Pulmonary artery endothelial cell (primary cell): ENCODE measurements at regions not wholly inside any gene's neighbourhood (a gene's known extent, or its start where the extent isn't known, plus 50 kb on each side); places are given as distances from the start of the nearest gene placed in this dataset.
"Not testable (repeated sequence)": the region's sequence is repeated elsewhere in the genome, so short reads cannot be mapped to it uniquely, and the experiment has no call there.

ENCODE experiments used
- DNase-seq: peaks from one replicate; pipeline ENCODE4 v3.0.0-alpha.2; 2011; ENCODE audit warnings: low read depth, low spot score

GRCh38 chr20:47944682-47945081 is 159.4 kb upstream of the SULF2 start:
- DNase-seq, result no peak

DNA sequence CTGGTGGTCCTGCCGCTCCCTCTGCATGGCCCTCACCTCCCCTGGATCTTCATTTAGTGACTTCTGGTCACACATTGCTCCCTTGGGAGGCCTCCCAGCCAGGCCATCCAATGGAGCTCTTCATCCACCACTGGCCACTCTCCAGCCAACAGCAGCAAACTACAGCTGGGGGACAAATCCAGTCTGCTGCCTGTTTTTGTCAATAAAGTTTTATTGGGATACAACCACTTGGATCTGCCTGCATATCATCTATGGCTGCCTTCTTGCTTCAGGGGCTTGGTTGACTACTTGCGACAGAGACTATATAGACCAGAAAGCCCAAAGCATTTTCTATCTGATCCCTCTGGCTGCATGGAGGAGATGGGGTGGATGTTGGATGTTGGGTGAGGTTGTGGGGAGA is 156.6 kb upstream of the SULF2 start:
- no peak for DNase-seq

DNA sequence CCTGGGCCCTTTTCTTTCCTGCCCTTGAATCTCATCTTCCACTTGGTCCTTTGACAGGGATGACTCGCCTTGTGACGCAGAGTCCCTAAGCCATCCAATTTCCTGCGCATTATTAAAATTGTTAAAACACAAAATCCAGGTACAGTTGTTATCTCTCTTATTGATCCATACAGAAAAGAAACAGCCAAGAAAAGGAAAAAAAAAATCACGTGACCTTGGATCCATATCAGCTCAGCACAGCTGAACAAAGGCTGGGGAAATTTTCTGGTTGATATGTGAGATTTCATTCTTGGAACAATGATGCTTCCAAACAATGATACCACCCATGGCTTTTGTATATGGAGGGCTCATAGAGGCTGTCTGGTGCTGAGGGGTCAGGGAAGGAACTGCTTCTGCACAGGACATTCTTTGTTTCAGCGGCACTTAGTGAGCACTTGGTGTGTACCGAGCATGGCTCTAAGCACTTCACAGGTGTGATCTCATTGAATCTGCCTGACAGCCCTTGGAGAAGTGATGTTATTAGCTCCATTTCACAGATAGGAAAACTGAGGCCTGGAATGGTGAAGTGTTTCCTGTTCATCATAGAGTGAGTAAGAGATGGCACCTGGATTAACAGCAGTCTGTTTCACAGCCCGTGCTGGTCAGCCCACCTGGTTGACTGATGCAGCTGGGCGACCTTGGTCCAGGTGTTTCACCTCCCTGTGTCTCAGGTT is 155.0 kb upstream of the SULF2 start:
- no peak for DNase-seq

GRCh38 chr20:47936612-47937011 is 151.3 kb upstream of the SULF2 start:
- DNase-seq, result no peak

DNA sequence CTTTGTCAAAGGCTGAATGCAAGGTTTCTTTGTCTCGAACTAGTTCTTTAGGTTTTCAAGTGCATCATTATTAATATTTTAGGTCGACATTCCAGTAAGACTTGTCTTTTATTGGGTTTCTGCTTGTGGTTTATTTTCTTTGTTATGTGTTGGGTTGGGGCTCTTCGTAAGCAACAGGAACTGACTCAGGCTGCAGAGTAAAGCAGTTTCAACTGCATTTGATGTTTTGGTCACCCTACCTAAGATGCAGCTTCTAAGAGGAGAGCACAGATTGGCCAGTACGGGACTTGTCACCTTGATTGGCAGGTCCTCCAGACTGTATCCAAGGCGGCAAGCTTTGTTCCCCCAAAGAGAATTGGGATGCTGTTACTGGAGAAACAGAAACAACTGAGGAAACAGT is 149.5 kb upstream of the SULF2 start:
- DNase-seq, result no peak

DNA sequence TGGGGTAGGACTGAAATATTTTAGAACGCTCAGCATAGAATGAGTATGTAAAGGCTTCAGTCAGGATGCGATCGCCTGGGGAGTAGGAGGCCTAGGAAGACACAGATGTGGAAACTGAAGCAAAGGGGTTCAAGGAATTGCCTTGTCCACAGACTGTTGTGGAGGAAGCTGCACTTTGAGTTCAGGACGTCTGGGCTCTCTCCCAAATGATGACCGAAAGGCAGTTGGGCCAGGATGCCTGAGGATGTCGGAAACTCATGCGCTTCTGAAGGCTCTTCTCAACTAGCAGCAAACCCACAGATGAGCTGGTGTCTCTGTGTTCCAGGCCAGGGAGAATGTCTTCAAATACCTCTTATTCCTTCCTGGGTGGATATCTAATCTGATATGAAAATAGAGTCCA is 146.2 kb upstream of the SULF2 start:
- DNase-seq, result no peak

DNA sequence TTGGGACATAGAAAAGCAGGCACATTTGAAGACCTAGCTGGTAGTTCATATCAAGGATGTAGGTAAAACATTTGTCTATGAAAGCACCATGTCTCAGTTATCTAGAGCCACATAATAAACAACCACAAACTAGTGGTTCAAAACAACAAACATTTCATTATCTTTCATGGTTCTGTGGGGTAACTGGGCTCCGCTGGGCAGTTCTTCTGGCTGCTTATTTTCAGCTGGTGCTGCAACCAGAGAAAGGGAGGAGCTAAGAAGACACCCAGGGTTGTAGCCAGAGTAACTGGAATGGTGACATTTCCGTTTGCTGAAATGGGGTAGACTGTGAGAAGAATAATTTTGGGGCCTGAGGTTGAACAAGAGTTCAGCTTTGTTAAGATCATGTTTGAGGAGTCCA is 145.7 kb upstream of the SULF2 start:
- no peak for DNase-seq

- DNase-seq, result no peak
Observed at GRCh38 chr20:47929368-47930115, 144.3 kb upstream of the SULF2 start.

DNA sequence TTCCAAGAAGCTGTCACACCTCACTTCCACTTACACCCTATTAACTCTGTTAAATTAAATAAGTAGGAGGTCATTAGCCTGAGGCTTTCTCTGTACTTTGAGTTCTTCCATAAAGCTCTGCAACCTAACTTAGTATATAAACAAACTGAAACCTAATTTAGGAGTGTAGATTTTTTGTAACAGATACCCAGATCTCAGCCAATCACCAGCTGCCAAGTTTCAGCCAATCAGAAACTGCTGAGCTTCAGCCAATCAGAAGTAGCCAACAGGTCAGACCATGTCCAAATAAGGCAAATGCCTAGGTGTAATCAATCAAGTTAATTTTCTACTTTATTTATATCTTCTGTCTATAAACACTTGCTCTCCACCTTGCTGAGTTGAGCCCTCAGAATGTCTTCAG is 142.7 kb upstream of the SULF2 start:
- DNase-seq, result no peak

- no peak for DNase-seq
Observed at GRCh38 chr20:47927385-47927851, 142.1 kb upstream of the SULF2 start.

- DNase-seq, result no peak
Observed at GRCh38 chr20:47926731-47927130, 141.4 kb upstream of the SULF2 start.

GRCh38 chr20:47925593-47925992 is 140.3 kb upstream of the SULF2 start:
- DNase-seq, result no peak

DNA sequence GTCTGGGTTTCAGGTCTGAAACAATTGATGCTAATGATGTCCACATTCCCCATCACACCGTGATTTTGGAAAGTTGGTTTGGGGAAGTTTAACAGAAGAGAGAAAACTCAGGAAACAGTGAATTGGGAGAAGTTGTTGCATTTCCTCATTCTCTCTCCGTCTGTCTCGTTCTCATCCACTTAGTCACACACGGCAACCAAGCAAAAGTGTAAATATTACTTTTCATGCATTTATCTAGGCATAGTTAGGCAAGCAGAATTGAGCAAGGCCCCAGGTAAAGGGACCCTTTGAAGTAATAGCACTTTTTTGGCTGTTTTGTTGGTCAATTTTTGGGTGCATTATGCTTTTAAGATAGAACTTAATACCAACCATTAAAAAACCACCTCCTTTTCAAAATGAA is 137.0 kb upstream of the SULF2 start:
- DNase-seq, result no peak

- not testable (repeated sequence) for DNase-seq
Observed at GRCh38 chr20:47921829-47922228, 136.5 kb upstream of the SULF2 start.

DNA sequence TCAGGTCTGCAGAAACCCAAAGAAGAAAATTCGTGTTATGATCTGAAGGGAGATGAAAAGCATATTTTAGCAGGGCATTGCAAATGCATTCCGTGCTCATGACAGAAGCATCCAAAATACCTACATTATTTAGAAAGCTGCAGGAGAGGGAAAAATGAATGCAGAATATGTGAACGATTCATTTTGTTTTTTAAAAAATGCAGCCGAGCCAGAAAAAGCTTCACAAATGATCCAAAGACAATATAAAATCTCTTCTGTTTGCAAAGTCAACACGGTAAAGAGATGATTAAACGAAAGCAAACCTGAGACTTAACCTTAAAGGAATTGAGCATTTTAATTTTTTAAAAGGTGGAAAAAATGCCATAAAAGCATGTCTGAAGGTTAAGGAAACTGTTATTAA is 136.1 kb upstream of the SULF2 start:
- no peak for DNase-seq

GRCh38 chr20:47917549-47918070 is 132.3 kb upstream of the SULF2 start:
- no peak for DNase-seq

DNA sequence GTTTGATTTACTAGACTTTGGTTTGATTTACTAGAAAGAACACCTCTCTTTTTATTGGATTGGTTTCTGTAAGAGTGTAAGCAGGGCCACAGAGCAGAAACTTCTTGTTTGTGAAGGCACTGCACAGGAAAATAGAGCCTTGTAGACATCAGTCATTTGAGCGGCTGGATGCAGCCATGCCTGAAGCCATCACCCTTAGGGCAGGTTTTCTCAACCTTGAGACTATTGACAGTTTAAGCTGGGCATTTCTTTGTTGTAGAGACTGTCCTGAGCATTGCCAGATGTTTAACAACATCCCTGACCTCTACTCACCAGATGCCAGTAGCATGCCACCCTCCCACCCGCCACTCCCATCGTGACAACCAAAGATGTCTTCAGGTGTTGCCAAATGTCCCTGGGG is 130.2 kb upstream of the SULF2 start:
- no peak for DNase-seq

DNA sequence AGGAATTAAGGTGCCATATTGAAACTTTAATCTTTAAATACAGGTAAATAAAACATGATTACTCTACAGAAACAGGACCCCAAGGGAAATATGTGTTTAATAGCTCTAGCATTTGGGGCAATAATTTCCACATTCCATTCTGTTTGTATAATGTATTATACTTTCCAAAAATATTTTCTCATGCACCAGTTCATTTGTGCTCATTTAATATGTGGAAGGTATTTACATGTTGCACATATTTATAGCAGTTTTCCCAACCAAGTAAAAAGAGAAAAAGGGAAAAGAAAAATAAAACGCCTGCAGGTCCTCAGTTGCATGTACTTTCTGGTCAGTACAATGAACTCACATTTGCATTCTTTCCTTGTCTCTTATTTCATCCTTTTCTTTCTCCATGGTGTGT is 129.5 kb upstream of the SULF2 start:
- DNase-seq, result no peak

GRCh38 chr20:47912786-47913501 is 127.7 kb upstream of the SULF2 start:
- DNase-seq, result not testable (repeated sequence)

DNA sequence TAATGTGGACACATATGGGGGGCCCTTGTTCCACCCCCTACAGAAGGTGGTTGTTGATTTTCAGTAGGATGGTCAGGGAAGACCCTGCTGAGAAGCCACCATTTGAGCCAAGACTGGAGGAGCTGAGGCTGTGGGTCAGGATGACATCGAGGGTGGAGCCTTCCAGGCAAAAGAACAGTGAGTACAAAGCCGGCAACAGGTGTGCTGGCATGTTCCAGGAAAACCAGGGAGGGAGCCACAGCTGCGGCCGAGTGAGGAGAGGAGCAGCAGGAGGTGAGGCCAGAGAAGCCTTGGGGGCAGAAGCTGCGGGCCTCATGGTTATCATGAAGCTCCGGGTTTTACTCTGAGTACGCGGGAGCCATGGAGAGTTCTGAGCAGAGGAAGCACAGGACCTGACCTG is 126.9 kb upstream of the SULF2 start:
- DNase-seq, result not testable (repeated sequence)

DNA sequence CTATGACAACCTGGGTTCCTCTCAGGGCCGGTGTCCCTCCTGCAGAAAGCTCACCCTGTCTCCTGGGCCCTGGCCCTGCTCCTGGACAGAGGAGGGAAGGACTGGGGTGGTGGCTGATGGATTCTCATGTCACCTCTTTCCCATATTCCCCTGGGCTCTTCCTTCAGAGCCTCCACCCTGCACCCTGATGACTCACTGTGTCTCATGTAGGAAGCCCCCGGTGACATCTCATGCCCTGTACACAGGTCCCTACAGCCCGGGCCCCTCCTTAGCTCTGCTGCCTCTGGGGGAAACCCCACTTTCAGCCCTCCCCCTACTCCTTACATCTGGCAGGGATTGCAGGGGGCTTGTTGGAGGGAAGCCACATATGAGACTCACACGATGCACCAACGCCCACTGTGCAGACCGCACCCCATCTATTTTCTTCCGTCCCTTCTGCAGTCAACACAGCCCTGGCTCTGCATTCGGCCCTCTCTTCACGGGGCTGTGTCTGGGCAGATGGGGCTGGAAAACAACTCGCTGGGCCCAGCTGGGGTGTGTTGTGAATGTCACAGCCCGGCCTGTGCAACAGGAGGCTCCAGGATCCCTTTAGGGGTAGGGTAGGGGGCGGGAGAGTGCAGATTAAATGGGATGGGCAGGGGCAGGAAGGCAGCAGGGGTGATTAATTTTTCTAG is 124.6 kb upstream of the SULF2 start:
- DNase-seq, result not testable (repeated sequence)
